ENCODE measurements at regions not wholly inside any gene's neighbourhood (a gene's known extent, or its start where the extent isn't known, plus 50 kb on each side); places are given as distances from the start of the nearest gene placed in this dataset.
"Not testable (repeated sequence)": the region's sequence is repeated elsewhere in the genome, so short reads cannot be mapped to it uniquely, and the experiment has no call there.

DNA sequence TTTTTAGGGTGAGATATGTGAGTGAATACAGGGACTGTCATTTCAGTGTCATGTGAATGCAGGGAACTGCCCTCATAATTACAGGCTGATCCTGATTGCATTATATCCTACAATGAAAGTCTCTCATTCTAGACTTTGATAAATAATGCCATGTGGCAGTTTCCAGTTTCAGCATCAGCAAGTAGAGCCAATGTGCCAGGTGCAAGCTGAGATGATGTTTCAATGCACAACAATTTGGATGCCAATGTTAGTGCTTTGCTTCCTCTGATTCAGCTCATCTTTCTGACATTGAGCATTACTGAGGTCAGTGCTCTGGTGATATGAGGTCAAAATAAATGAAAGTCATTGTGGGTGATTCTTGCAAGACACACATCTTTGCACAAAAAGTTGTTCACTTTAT, 63.7 kb upstream of the TFPI start:
- no peak overlapping the region for H2AFZ ChIP-seq (ENCODE audit: low read length)
- no TSS peak for BruUV-seq (replicated peaks)
- no peak for DNase-seq (ENCODE audit: low spot score)
- H3K4me1 ChIP-seq (ENCODE audit: insufficient read depth, low read length, poor library complexity, severe bottlenecking): no peaks in the 10 kb centered on the region
- H3K27ac ChIP-seq (ENCODE audit: low read depth, low read length, poor library complexity, severe bottlenecking): no peak overlapping the region
- intact Hi-C loops (cut with micrococcal nuclease; ENCODE audit: unreplicated experiment): no loop called here
- ChIA-PET CTCF (ENCODE audit: unreplicated experiment) (no interaction called here), POLR2A (interaction anchor here (1.0 kb wide), 1 partner anchor 10 kb away, joined by 4 read pairs; no protein-coding TSS in a partner anchor)
- H3K79me2 ChIP-seq (ENCODE audit: insufficient read depth, low read depth, low read length): no peaks in the 10 kb centered on the region
- H3K36me3 ChIP-seq (ENCODE audit: insufficient read depth, low read length): no peaks in the 10 kb centered on the region
- no peaks in the 10 kb centered on the region for H4K20me1 ChIP-seq (ENCODE audit: insufficient read depth, low read length)
- no peak overlapping the region for H3K4me2 ChIP-seq (ENCODE audit: low read length)
- H3K9me2 ChIP-seq (ENCODE audit: insufficient read depth, low read length): no peaks in the 10 kb centered on the region
- no peaks in the 10 kb centered on the region for H3K9me3 ChIP-seq (ENCODE audit: low read length)
- TF ChIP-seq, protein P1, sequence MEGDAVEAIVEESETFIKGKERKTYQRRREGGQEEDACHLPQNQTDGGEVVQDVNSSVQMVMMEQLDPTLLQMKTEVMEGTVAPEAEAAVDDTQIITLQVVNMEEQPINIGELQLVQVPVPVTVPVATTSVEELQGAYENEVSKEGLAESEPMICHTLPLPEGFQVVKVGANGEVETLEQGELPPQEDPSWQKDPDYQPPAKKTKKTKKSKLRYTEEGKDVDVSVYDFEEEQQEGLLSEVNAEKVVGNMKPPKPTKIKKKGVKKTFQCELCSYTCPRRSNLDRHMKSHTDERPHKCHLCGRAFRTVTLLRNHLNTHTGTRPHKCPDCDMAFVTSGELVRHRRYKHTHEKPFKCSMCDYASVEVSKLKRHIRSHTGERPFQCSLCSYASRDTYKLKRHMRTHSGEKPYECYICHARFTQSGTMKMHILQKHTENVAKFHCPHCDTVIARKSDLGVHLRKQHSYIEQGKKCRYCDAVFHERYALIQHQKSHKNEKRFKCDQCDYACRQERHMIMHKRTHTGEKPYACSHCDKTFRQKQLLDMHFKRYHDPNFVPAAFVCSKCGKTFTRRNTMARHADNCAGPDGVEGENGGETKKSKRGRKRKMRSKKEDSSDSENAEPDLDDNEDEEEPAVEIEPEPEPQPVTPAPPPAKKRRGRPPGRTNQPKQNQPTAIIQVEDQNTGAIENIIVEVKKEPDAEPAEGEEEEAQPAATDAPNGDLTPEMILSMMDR (conservative IDR thresholded peaks at IDR 0.05; ENCODE audit: low read length): no peak
- TF ChIP-seq EZH2phosphoT487 (IDR thresholded peaks at IDR 0.05; ENCODE audit: borderline replicate concordance, low read depth, low read length): no peak
- H3K4me3 ChIP-seq (ENCODE audit: low read depth, low read length, poor library complexity, severe bottlenecking): no peak overlapping the region

DNA sequence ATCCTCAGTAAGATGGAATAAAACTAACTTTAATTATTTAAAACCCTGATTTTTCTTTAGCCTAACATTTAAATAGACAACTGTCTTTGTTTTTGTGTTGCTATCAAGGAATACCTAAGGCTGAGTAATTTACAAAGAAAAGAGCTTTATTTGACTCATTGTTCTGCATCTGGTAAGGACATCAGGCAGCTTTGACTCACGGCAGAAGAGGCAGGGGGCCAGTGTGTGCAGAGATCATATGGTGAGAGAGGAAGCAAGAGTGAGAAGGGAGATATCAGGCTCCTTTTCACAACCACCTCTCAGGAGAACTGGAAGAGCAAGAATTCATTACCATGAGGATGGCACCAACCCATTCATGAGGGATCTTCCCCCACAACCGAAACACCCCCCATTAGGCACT, 64.6 kb upstream of the TFPI start:
- intact Hi-C loops (cut with micrococcal nuclease; ENCODE audit: unreplicated experiment): no loop called here
- H3K9me2 ChIP-seq (ENCODE audit: insufficient read depth, low read length): no peaks in the 10 kb centered on the region
- no TSS peak for BruUV-seq (replicated peaks)
- H4K20me1 ChIP-seq (ENCODE audit: insufficient read depth, low read length): no peaks in the 10 kb centered on the region
- H2AFZ ChIP-seq (ENCODE audit: low read length): no peak overlapping the region
- H3K4me2 ChIP-seq (ENCODE audit: low read length): no peak overlapping the region
- no peaks in the 10 kb centered on the region for H3K36me3 ChIP-seq (ENCODE audit: insufficient read depth, low read length)
- H3K79me2 ChIP-seq (ENCODE audit: insufficient read depth, low read depth, low read length): no peaks in the 10 kb centered on the region
- no peaks in the 10 kb centered on the region for H3K9me3 ChIP-seq (ENCODE audit: low read length)
- H3K27ac ChIP-seq (ENCODE audit: low read depth, low read length, poor library complexity, severe bottlenecking): no peak overlapping the region
- no peak overlapping the region for H3K4me3 ChIP-seq (ENCODE audit: low read depth, low read length, poor library complexity, severe bottlenecking)
- no peaks in the 10 kb centered on the region for H3K4me1 ChIP-seq (ENCODE audit: insufficient read depth, low read length, poor library complexity, severe bottlenecking)
- TF ChIP-seq, protein P1 (conservative IDR thresholded peaks at IDR 0.05; ENCODE audit: low read length): no peak
- TF ChIP-seq EZH2phosphoT487 (IDR thresholded peaks at IDR 0.05; ENCODE audit: borderline replicate concordance, low read depth, low read length): no peak
- CTCF ChIA-PET (ENCODE audit: unreplicated experiment): no interaction called here
- POLR2A ChIA-PET: interaction anchor here (0.7 to 1.0 kb wide), 2 partner anchors 11 to 234 kb away, joined by 3 to 4 read pairs; no protein-coding TSS in a partner anchor
- DNase-seq (ENCODE audit: low spot score): no peak

DNA sequence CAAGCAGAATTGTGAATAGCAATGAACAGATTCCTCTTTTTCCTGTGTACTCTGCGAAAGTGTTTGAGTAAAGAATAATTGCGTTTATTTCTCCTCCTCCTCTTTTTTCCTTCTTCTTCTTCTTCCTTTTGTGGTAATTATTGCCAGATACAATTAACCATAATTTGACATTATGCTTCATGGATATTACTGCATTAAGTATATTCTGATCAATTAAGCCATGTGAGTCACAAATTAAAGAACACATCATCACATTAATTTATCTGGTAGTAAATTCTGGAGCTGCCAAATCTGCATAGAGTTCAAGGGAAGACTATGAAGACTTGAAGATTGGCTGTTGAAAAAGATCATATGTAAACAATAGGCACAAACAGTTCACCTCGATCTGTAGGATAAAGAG, 72.9 kb upstream of the TFPI start:
- Histone ChIP-seq H3K9me3 (ENCODE audit: low read length) (no peaks in the 10 kb centered on the region), H3K27ac (ENCODE audit: low read depth, low read length, poor library complexity, severe bottlenecking) (no peak overlapping the region), H3K9me2 (ENCODE audit: insufficient read depth, low read length) (no peaks in the 10 kb centered on the region), H3K79me2 (ENCODE audit: insufficient read depth, low read depth, low read length) (no peaks in the 10 kb centered on the region), H3K36me3 (ENCODE audit: insufficient read depth, low read length) (no peaks in the 10 kb centered on the region), H3K4me1 (ENCODE audit: insufficient read depth, low read length, poor library complexity, severe bottlenecking) (no peaks in the 10 kb centered on the region), H4K20me1 (ENCODE audit: insufficient read depth, low read length) (no peaks in the 10 kb centered on the region), H3K4me3 (ENCODE audit: low read depth, low read length, poor library complexity, severe bottlenecking) (no peak overlapping the region), H2AFZ (ENCODE audit: low read length) (no peak overlapping the region), H3K4me2 (ENCODE audit: low read length) (no peak overlapping the region)
- intact Hi-C loops (cut with micrococcal nuclease; ENCODE audit: unreplicated experiment): no loop called here
- BruUV-seq (replicated peaks): no TSS peak
- no peak for DNase-seq (ENCODE audit: low spot score)
- ChIA-PET CTCF (ENCODE audit: unreplicated experiment) (no interaction called here), POLR2A (no interaction called here)
- TF ChIP-seq, protein P1 (conservative IDR thresholded peaks at IDR 0.05; ENCODE audit: low read length): no peak
- no peak for TF ChIP-seq EZH2phosphoT487 (IDR thresholded peaks at IDR 0.05; ENCODE audit: borderline replicate concordance, low read depth, low read length)

DNA sequence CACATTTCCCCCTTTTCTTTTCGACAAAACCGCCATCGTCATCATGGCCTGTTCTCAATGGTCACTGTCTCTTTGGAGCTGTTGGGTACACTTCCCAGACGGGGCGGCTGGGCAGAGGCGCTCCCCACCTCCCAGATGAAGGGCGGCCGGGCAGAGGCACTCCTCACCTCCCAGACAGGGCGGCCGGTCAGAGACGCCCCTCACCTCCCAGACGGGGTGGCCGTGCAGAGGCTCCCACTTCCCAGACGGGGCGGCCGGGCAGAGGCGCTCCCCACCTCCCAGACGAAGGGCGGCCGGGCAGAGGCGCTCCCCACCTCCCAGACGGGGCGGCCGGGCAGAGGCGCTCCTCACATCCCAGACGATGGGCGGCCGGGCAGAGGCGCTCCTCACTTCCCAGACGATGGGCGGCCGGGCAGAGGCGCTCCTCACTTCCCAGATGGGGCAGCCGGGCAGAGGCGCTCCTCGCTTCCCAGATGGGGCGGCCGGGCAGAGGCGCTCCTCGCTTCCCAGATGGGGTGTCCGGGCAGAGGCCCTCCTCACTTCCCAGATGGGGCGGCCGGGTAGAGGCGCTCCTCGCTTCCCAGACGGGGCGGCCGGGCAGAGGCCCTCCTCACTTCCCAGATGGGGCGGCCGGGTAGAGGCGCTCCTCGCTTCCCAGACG, 82.6 kb upstream of the TFPI start:
- H3K4me1 ChIP-seq (ENCODE audit: insufficient read depth, low read length, poor library complexity, severe bottlenecking); H3K4me2 ChIP-seq (ENCODE audit: low read length); DNase-seq (ENCODE audit: low spot score); POLR2A ChIA-PET; BruUV-seq (replicated peaks); H3K9me2 ChIP-seq (ENCODE audit: insufficient read depth, low read length); H4K20me1 ChIP-seq (ENCODE audit: insufficient read depth, low read length); H3K9me3 ChIP-seq (ENCODE audit: low read length); H2AFZ ChIP-seq (ENCODE audit: low read length); H3K36me3 ChIP-seq (ENCODE audit: insufficient read depth, low read length); intact Hi-C loops (cut with micrococcal nuclease; ENCODE audit: unreplicated experiment); H3K79me2 ChIP-seq (ENCODE audit: insufficient read depth, low read depth, low read length); CTCF ChIA-PET (ENCODE audit: unreplicated experiment); H3K4me3 ChIP-seq (ENCODE audit: low read depth, low read length, poor library complexity, severe bottlenecking); H3K27ac ChIP-seq (ENCODE audit: low read depth, low read length, poor library complexity, severe bottlenecking): not testable (repeated sequence)

All from OCI-LY7 (cell line).